Mucosa of gallbladder (tissue), 1 donor: ENCODE measurements at regions not wholly inside any gene's neighbourhood (a gene's known extent, or its start where the extent isn't known, plus 50 kb on each side); places are given as distances from the start of the nearest gene placed in this dataset.
A peak's percentile ranks its signal among the peaks of the same experiment; 100 is the strongest.

Experiments used
- DNase-seq: peaks from one replicate; pipeline ENCODE4 v3.0.0-alpha.2; 2020; ENCODE audit warnings: low spot score
- donor health status: DM: no; HTN: no; CAD: no.

DNA sequence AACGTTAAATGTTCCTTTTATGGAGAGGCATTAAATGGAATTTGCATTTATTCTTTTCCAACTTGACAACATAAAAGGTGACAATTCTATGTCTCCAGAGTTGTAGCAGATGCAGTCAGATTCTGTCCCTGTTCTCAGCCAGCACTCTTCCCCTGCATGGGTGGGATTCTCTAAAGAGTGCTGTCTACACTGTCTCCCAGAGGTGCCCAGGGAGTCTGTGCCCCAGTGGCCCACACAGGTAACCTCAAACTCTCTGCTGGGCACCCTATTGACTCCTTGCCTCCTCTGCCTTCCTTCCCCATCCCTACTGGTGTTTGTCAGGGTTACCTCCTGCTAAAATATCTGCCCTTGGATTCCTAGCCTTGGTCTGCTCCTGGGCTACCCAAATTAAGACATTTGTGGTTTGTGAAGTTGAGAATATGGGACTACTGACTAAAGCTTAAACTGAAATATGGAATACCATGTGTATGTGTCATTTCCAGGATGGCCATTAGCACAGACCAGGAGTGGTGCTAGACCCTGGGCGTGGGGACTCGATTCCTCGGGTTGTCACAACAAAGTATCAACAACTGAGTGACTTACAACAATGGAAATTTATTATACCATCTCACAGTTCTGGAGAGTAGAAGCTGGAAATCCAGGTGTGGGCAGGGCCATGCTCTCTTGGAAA lies 284.7 kb downstream of the CDH26 start:
- no peak for DNase-seq

- no peak for DNase-seq
Measured at GRCh38 chr20:60244373-60245146, 286.3 kb downstream of the CDH26 start.

GRCh38 chr20:60246751-60247150 lies 288.5 kb downstream of the CDH26 start:
- no peak for DNase-seq

GRCh38 chr20:60249436-60249835 lies 291.2 kb downstream of the CDH26 start:
- peak; percentile 60 for DNase-seq

DNA sequence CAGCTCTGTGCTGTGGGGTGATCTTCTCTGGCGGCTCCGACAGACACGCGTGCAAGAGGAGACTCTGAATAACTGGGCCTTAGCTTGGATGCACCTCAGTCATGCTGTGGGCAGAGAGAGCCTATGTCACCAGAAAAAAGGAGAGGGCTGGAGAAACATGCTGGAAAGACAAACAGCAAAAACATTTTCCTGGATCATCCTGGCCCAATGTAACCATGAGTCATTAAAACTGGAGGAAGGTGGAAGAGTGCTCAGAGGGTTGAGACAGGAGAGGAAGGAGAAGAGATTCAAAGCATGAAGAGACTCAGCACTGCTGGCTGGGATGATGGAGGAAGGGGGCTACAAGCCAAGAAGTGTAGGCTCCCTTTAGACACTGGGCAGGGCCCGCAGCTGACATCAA lies 292.0 kb downstream of the CDH26 start:
- no peak for DNase-seq

- DNase-seq = no peak
Measured at GRCh38 chr20:60252866-60253265, 294.6 kb downstream of the CDH26 start.

DNA sequence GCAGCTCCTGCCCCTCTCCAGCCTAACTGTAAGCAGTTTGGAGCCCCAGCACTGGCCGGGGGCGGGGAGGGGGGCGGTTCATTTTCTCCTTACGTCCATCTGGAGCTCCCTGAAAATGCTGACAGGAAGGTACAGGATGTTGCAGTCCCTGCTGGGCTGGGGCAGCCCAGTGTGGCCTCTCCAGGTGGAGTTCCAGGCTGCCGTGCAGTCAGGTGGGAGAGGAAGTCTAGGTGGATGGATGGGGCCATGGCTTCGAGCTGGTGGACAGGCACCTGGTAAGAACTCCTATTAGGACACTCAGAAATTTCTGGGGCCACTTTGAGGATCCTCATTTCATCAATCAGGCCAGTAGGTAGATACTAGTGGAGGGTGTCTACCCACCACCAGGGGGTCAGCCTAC lies 295.2 kb downstream of the CDH26 start:
- no peak for DNase-seq

GRCh38 chr20:60254901-60255411 lies 296.7 kb downstream of the CDH26 start:
- DNase-seq = no peak

GRCh38 chr20:60255415-60255814 lies 297.2 kb downstream of the CDH26 start:
- DNase-seq = no peak

- DNase-seq = peak; percentile 61
Measured at GRCh38 chr20:60255866-60256265, 297.6 kb downstream of the CDH26 start.

DNA sequence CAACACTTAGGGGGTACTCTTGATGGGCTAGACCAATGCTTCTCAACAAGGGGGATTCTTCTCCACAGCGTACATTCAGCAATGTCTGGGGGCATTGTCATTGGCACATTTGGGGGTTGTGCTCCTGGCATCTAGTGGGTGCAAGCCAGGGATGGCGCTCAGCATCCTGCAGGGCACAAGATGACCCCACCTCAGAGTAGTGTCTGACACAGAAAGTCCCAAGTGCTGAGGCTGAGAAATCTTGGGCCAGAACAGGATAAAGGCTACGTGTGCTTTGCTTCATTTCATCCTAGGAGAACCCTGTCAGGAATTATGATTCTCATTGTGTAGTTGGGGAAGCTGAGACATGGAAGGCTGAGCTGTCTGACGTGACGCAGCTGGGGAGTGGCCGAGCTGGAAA lies 298.6 kb downstream of the CDH26 start:
- DNase-seq = no peak

DNA sequence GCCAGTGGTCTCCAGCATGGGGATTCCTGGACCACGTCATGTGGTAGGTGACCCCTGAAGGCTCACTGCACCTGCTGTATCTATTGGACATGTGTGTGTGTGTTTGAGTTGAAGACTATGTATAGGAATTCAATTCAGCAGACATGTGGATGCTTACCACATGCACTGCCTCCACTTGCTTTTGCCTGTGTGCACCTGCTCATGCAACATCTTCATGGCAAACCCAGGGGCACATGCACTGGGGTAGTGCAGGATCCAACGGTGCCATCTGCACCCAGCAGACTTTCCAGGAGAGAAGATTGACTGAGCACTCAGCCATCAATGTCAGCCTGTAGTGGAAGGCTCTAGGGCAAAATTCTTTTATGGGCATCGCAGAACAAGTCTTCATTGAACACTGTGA lies 299.4 kb downstream of the CDH26 start:
- no peak for DNase-seq

GRCh38 chr20:60258255-60258863 lies 300.1 kb downstream of the CDH26 start:
- DNase-seq = peak; percentile 84

DNA sequence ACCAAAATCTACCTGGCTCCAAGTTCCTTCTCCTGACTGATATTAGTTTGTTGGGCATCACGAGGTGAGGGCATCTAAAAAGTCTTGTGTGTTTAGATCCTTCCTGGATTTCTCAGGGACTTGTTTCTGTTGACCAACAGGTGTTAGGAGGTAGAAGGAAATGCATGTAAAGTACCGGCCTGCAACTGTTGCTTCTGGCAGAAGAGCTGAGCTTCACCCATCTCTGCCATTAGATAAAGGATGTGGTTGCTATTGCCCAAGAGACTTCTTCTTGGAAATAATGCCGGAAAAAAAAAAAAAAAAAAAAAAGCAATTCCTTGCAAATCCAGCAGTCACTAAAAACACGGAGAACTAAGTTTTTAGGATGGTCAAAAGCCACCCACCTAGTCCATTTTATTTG lies 303.1 kb downstream of the CDH26 start:
- DNase-seq = peak; percentile 24

DNA sequence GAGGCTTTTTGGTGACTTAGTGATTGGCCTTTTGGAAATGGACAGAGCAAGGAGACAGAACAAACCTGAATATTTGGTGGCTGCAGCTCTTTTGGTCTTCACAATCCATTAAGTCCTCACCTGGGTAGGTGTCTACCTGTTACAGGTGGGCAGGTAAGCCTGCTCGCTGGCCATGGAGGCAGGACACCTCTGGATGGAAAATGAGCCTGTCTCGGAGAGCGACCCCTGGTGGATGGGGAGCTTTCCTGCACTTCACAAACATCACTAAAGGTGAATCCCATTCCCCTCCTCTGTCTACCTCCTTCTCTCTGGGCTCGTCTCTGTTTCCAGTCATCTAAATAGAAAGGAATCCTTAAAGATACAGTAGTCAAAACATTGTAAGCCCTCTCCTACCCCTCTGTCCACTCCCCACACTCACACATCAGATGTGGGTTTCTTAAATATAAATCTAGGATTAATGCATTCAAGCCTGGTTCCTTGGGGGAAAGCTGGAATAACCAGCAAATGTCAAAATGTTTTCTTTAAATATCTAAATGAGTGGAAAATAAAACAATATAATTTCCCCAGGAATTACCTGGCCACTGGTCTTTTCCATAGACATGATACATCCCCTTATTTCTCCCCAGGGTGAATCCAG lies 304.9 kb downstream of the CDH26 start:
- no peak for DNase-seq

DNA sequence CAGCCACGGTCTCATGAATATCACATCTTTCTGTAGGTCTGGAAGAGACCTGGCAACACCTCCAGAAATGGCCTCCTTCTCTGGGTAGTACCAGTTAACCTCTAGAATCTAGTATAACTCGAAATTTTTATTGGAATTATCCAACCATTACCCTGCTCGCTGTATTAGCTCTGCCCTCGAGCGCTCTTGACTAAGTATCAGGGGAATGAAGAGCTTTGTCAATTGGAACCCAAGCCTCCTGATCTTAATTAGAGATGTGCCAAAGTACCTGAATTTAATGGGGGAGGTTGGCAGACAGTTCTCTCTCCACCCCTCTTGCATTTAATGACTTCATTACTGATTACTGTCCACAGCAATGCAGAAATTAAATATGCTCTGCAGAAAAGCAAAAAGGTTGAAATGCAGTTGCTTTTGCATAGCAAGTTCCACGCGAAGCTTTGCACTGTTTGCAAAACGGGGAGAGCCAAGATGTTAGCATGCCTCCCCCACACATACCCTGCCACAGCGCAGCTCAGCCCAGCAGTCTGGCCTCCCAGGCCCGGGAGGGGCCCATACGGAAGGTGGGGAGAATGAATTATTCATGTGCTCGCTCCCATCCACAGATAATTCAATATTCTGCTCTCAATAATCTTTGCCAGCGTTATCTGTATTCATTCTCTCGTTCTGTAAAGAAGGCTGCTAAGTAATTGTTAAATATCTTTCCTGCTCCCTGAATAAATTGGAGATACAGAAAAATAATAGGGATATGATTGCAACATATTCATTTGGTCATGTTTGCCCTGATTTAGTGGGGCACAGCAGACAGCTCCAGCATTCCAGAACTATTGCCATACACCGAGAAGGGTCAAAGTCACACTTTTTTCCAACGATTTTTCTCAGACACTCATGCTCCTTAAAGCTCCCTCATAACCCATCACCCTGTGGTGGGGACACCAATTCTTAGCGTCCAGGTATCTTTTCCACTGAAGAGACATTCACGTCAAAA lies 305.8 kb downstream of the CDH26 start:
- no peak for DNase-seq

DNA sequence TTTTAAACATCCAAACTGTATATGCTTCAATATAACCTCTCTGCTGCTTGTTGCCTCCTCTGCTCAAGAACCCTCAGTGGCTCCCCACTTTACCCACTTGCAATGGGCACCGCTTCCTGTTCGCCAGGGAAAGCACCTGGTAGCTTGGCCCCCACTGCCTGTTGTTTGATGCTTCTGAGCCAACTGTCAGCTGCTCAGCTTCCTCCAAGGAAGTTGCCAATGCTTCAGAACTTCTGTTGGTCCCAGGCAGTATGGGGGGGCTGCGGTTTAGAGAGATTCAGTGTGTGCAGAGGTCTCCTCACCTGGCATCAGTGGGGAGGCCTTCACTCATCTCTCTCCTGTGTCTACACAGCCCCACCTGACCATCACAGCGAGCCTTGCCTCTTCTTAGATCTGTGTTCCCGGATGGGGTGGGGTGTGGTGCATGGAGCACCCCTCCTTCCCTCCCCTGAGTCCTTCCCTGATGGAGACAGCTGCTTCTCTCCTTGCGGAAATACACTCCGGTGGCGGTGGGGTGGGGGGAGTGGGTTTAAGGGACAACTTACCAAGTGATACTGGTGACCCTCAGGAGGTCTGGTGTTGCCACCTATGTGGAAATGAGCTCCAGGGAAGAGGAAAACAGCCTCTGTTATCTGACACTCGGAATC lies 308.1 kb downstream of the CDH26 start:
- no peak for DNase-seq

- no peak for DNase-seq
Measured at GRCh38 chr20:60268491-60268890, 310.3 kb downstream of the CDH26 start.

- DNase-seq = no peak
Measured at GRCh38 chr20:60269573-60270162, 311.4 kb downstream of the CDH26 start.

- DNase-seq = no peak
Measured at GRCh38 chr20:60270341-60270740, 312.1 kb downstream of the CDH26 start.
